Panc1 (cell line): ENCODE measurements at regions not wholly inside any gene's neighbourhood (a gene's known extent, or its start where the extent isn't known, plus 50 kb on each side); places are given as distances from the start of the nearest gene placed in this dataset.

Source experiments
- ATAC-seq: fragments of 200-7000 bp; cut with Tn5 transposase; 2 replicates; pipeline ENCODE4 v1.9.1; 2020; ENCODE audit warnings: mild to moderate bottlenecking, moderate library complexity
- BruUV-seq: library from RNA; stranded (reverse); fragments of 400-500 nt; replicated peaks from 2 replicates; lab custom pipeline; 2021; lab: Mats Ljungman, UMichigan
- CTCF ChIA-PET: fragments of 300-600 bp; sonication (Branson Sonifier 250); formaldehyde crosslinking; loops from one replicate; lab custom pipeline; 2022; ENCODE audit warnings: antibody characterized with exemption; lab: Charles Lee
- POLR2A ChIA-PET: fragments of 300-600 bp; sonication (Branson Sonifier 250); formaldehyde crosslinking; loops from one replicate; lab custom pipeline; 2022; ENCODE audit warnings: antibody characterized with exemption; lab: Charles Lee
- DNase-seq: peaks from one replicate; pipeline ENCODE4 v3.0.0-alpha.2; 2010; ENCODE audit warnings: low read depth, low spot score
- H3K27ac ChIP-seq: 2 replicates; pipeline ENCODE4 v1.5.1; 2011; ENCODE audit warnings: mild to moderate bottlenecking, low read length, inconsistent platforms
- H3K27me3 ChIP-seq: fragments of 200-500 bp; sonication (Bioruptor generic); 2 replicates; pipeline ENCODE4 v1.6.0; 2014; ENCODE audit warnings: low read length, inconsistent platforms; ENCODE audit not compliant: control insufficient read depth, insufficient read depth
- H3K36me3 ChIP-seq: fragments of 200-500 bp; sonication (Bioruptor generic); 2 replicates; pipeline ENCODE4 v1.5.1; 2014; ENCODE audit warnings: inconsistent platforms, mild to moderate bottlenecking, low read length, moderate library complexity; ENCODE audit not compliant: control insufficient read depth, insufficient read depth
- H3K4me1 ChIP-seq: 2 replicates; pipeline ENCODE4 v1.5.1; 2011; ENCODE audit warnings: inconsistent platforms, mild to moderate bottlenecking, low read length, moderate library complexity; ENCODE audit not compliant: control insufficient read depth, insufficient read depth
- H3K4me3 ChIP-seq, 2 experiments: 2 replicates each; pipeline ENCODE4 v1.5.1; 2011 to 2012; ENCODE audit warnings: low read depth in 2 of 2, low read length in 2 of 2, mild to moderate bottlenecking in 2 of 2, inconsistent platforms in 1 of 2, moderate library complexity in 1 of 2
- H3K9me3 ChIP-seq: fragments of 200-500 bp; sonication (Bioruptor generic); 2 replicates; pipeline ENCODE4 v1.5.1; 2014; ENCODE audit warnings: low read depth, mild to moderate bottlenecking, inconsistent platforms, low read length, moderate library complexity; ENCODE audit not compliant: control insufficient read depth, insufficient read depth
- POLR2AphosphoS5 ChIP-seq: IDR thresholded peaks from 2 replicates; pipeline ENCODE4 v1.6.1; 2012; ENCODE audit warnings: mild to moderate bottlenecking, low read depth, low read length, moderate library complexity
- SIN3A ChIP-seq: IDR thresholded peaks from 2 replicates; pipeline ENCODE4 v1.6.1; 2012; ENCODE audit warnings: low read depth, mild to moderate bottlenecking, low read length, moderate library complexity, borderline replicate concordance; ENCODE audit not compliant: insufficient read depth
- TCF7L2 ChIP-seq: IDR thresholded peaks from 2 replicates; pipeline ENCODE4 v1.6.1; 2011; ENCODE audit warnings: mild to moderate bottlenecking, low read depth, low read length, inconsistent platforms
- in situ Hi-C: cut with HindIII; loops from 2 replicates; pipeline ENCODE4 v1.10.0; 2016; ENCODE audit warnings: low sequenced_read_pairs, low pct_unique_long_range_greater_than_20kb
- intact Hi-C: fragments of 100-400 bp; cut with micrococcal nuclease; formaldehyde crosslinking; loops from one replicate; pipeline ENCODE4 v1.10.0; 2022; ENCODE audit not compliant: unreplicated experiment
- TF ChIP-seq, protein P1 (sequence below): fragments of 450-650 bp; IDR thresholded peaks from 2 replicates; pipeline ENCODE4 v1.5.1; 2017; ENCODE audit warnings: mild to moderate bottlenecking
- TF ChIP-seq, protein P2 (sequence below), 2 experiments: IDR thresholded peaks; 2 replicates each; pipeline ENCODE4 v1.6.1; 2011 to 2012; ENCODE audit warnings: low read depth in 2 of 2, control low read depth in 1 of 2, low read length in 1 of 2, mild to moderate bottlenecking in 1 of 2, moderate library complexity in 1 of 2; ENCODE audit not compliant: insufficient read depth in 1 of 2

GRCh38 chr2:221282386-221282785 is 289.7 kb downstream of the EPHA4 start:
- ATAC-seq: no peak
- H3K27me3 ChIP-seq: no peaks in the 10 kb centered on the region
- no TSS peak for BruUV-seq
- intact Hi-C loops: no loop called here
- POLR2A ChIA-PET: no interaction called here
- CTCF ChIA-PET: no interaction called here
- no peak overlapping the region for H3K4me3 ChIP-seq
- no peak overlapping the region for H3K27ac ChIP-seq
- DNase-seq: no peak
- in situ Hi-C loops: no loop called here
- no peaks in the 10 kb centered on the region for H3K36me3 ChIP-seq
- TF ChIP-seq, protein P1, sequence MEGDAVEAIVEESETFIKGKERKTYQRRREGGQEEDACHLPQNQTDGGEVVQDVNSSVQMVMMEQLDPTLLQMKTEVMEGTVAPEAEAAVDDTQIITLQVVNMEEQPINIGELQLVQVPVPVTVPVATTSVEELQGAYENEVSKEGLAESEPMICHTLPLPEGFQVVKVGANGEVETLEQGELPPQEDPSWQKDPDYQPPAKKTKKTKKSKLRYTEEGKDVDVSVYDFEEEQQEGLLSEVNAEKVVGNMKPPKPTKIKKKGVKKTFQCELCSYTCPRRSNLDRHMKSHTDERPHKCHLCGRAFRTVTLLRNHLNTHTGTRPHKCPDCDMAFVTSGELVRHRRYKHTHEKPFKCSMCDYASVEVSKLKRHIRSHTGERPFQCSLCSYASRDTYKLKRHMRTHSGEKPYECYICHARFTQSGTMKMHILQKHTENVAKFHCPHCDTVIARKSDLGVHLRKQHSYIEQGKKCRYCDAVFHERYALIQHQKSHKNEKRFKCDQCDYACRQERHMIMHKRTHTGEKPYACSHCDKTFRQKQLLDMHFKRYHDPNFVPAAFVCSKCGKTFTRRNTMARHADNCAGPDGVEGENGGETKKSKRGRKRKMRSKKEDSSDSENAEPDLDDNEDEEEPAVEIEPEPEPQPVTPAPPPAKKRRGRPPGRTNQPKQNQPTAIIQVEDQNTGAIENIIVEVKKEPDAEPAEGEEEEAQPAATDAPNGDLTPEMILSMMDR: no peak
- TF ChIP-seq, protein P2, sequence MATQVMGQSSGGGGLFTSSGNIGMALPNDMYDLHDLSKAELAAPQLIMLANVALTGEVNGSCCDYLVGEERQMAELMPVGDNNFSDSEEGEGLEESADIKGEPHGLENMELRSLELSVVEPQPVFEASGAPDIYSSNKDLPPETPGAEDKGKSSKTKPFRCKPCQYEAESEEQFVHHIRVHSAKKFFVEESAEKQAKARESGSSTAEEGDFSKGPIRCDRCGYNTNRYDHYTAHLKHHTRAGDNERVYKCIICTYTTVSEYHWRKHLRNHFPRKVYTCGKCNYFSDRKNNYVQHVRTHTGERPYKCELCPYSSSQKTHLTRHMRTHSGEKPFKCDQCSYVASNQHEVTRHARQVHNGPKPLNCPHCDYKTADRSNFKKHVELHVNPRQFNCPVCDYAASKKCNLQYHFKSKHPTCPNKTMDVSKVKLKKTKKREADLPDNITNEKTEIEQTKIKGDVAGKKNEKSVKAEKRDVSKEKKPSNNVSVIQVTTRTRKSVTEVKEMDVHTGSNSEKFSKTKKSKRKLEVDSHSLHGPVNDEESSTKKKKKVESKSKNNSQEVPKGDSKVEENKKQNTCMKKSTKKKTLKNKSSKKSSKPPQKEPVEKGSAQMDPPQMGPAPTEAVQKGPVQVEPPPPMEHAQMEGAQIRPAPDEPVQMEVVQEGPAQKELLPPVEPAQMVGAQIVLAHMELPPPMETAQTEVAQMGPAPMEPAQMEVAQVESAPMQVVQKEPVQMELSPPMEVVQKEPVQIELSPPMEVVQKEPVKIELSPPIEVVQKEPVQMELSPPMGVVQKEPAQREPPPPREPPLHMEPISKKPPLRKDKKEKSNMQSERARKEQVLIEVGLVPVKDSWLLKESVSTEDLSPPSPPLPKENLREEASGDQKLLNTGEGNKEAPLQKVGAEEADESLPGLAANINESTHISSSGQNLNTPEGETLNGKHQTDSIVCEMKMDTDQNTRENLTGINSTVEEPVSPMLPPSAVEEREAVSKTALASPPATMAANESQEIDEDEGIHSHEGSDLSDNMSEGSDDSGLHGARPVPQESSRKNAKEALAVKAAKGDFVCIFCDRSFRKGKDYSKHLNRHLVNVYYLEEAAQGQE (IDR thresholded peaks at IDR 0.05; ENCODE audit: insufficient read depth in 1 of 2, low read depth in 2 of 2, low read length in 1 of 2): no peak
- no peaks in the 10 kb centered on the region for H3K4me1 ChIP-seq
- no peaks in the 10 kb centered on the region for H3K9me3 ChIP-seq

DNA sequence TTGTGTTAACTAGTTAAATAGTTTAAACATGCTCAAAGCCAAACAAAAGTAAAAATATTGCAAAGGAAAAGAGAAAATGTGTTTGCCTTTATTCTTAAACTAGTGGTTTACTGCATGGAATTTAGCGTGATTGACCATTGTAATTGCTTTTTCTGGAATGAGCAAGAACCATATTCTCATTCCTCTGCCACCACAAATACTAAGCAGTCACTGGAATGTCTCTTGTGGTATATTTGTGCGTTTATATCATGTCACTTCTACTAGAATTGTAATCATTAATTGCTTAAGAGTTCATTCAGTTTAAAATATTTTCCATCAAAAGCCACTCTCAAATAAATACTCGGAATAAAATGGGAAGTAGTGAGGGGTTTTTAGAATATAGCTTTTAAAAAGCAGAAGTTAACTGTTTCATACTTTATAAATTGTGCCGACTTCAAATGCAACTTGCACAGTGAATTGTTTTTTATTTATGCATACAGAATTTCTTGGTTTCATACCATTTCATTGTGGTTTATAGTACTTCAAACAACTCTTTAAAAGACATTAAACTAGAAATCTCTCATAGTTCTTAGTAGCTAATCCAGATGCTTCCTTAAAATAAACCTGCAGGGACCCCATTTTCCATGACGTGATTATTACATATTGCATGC is 288.1 kb downstream of the EPHA4 start:
- no peaks in the 10 kb centered on the region for H3K9me3 ChIP-seq
- no peaks in the 10 kb centered on the region for H3K27me3 ChIP-seq
- no peaks in the 10 kb centered on the region for H3K36me3 ChIP-seq
- intact Hi-C loops (no loop called here), in situ Hi-C loops (no loop called here)
- POLR2A ChIA-PET: no interaction called here
- DNase-seq: no peak
- H3K4me3 ChIP-seq: no peak overlapping the region
- BruUV-seq: no TSS peak
- no peaks in the 10 kb centered on the region for H3K4me1 ChIP-seq
- TF ChIP-seq, protein P1: no peak
- TF ChIP-seq TCF7L2 (no peak), POLR2AphosphoS5 (no peak), SIN3A (no peak)
- TF ChIP-seq, protein P2 (IDR thresholded peaks at IDR 0.05; ENCODE audit: insufficient read depth in 1 of 2, low read depth in 2 of 2, low read length in 1 of 2): no peak
- no peak for ATAC-seq
- CTCF ChIA-PET: no interaction called here
- no peak overlapping the region for H3K27ac ChIP-seq
